ENCODE measurements at regions not wholly inside any gene's neighbourhood (a gene's known extent, or its start where the extent isn't known, plus 50 kb on each side); places are given as distances from the start of the nearest gene placed in this dataset.

DNA sequence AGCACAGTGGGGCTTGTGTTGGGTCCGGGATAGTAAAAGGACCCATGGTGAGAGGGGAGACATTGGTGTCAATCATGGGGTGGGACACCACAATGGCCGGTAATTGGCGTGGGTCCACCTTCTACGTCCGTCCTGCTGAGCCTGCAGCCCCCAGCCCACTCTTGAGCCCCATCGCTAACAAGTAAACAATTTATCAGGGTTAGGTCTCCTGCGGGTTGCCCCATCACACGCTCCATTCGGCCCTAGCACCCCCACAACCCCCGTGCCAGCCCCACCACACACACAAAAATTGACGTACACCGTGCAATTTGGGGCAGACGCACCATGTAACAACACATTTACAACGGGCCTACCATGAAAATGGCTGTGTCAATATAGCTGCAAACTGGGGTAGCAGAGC is 86.5 kb upstream of the HTATIP2 start:
- TF ChIP-seq CTCF (IDR thresholded peaks at IDR 0.05; ENCODE audit: low read length) (no peak), EZH2 (optimal IDR thresholded peaks at IDR 0.05; ENCODE audit: low read depth, low read length) (no peak)

Data from MM.1S (cell line).